ENCODE measurements at regions not wholly inside any gene's neighbourhood (a gene's known extent, or its start where the extent isn't known, plus 50 kb on each side); places are given as distances from the start of the nearest gene placed in this dataset.

DNA sequence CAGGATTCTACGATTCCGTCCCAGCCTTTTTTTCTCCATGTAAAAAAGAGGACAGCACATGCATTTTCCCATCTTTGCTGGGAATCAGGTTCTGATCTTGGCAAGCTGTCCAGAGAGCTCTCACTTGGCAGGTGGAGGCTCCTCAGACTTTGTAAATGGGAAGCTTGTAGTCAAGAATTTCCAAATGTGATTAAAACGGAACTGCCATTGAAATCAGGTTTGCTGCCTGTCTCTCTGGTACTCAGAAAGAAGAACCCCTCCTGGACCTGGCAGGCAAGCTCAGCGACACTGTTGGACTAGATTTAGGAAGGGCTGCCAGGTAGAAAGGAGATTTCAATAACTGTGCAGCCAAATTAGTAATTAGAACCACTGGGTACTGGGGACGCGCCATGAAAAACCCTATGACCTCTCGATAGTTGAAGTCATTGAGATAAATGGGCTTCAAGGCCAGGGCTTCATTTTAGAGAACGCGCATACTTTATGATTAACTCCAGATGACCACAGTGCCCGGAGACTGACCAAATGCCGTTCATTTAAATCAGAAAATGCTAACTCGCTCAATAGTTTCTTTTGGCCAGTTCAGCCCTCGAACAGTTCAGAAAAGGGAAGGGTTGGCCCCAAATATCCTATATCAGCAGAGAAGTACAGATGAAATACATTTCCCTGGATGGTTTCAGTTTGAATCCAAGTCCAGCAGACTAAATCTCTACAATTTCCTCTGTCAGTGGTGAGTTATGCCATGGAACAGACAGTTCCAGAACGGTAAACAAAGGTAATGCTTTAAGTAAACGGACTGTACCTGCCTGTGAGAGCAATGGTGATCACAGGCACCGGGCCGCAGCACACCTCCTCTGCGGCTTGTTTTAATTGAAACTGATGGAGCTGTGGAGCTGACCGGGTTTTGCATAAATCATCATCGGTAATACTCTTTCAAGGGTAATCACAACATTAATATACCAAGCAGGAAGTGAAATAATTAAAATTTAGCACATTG lies 517.4 kb downstream of the RFC3 start:
- no peak for FAIRE-seq

DNA sequence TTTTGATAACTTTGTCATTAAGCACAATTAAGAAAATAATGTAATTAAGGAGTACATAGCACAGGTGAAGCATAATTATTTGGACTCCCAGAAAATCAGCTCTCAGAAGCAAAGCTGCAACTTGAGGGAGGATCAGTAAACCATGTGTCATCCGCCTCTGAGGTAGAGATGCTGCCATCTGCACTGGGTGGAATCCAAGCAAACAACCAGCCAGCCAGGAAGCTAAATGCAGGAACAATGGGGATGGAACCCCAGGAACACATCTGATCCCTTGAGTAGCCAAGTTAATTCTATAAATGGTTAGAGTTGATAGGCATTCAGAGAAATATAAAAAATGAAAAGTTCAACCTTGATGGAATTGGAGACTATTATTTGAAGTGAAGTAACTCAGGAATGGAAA lies 520.2 kb downstream of the RFC3 start:
- FAIRE-seq = no peak

DNA sequence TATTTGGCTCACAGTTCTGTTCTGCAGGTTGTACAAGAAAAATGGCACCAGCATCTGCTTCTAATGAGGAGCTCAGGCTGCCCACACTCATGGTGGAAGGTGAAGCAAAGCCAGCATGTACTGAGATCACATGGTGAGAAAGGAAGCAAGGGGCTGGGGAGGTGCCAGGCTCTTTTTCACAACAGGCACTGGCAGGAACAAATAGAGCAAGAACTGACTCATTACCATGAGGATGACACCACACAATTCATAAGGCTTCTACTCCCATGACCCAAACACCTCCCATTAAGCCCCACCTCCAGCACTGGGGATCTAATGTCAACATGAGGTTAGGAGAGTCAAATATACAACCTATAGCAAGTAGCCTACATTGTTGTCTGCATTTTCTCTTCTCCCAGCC lies 522.6 kb downstream of the RFC3 start:
- no peak for FAIRE-seq

DNA sequence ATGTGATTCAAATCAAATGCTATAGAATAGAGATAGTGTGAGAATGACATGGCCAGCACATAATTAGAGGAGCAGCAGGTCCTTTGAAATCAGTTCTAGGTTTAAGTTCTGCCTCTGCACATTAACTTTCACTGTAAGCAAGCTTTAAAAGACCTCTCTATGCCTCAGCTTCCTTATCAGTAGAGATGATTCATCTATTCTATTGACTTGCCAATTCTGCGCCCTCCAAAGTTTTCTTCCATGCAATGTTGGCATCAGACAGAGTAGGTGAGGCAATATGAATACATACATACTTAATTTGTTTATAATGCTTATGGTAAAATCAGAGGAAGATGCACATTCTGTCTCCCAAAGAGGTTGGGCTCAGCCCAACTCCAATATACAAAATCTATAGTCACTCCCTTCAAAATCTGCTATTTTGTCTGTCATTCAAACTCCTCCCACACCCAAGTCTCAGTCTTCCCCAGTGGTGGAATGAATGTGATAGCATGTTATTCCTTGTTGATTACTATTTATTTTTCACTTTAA lies 525.5 kb downstream of the RFC3 start:
- no peak for FAIRE-seq

DNA sequence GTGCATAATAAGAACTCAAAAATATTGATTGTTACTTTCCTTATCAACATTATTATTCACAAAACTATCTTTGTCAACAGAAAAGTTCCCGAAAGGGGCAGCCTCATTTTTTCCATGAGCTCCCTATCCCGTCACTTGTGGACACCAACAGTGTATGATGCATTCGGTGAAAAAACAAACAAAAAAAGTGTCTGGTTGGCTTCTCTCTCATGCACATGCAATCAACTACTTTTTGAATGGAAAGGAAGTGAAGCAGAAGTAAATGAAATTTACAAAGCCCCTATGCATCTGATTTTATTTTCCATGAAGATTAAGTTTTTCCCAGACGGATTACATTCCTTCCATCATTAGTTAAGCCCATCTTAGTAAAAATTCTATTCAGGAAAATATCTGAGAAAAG lies 526.9 kb downstream of the RFC3 start:
- no peak for FAIRE-seq

DNA sequence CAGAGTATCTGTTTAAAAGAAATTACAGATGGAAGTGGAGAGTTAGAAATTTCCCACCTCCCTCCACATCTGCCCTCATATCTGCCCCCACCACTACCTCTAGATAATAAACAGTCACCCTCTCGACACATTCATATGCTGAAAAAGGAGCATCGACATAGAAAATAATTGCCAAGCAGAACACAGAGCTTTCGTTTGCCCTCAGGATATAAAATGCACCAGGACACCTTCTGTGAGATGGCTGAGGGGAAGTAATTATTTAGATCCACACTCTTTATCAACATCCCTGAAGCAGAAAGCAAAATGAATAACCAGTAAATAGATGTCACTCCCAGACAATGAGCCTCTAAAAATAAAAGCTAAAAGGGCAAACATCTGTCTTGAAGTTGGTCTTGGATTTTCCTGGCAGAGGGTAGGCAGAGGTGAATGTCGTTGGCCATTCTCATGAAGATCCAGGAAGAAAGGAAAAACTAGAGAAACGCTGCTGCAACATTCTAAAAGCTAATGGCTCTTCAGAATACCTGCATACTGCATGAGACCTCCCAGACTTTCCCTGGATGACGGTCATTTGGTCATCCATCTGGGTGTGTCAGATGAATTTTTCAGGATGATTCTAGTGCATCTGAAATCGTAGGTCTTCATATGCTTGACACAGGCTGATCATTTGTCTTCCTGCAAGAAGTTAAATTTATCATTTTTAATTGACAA lies 527.5 kb downstream of the RFC3 start:
- FAIRE-seq = no peak

DNA sequence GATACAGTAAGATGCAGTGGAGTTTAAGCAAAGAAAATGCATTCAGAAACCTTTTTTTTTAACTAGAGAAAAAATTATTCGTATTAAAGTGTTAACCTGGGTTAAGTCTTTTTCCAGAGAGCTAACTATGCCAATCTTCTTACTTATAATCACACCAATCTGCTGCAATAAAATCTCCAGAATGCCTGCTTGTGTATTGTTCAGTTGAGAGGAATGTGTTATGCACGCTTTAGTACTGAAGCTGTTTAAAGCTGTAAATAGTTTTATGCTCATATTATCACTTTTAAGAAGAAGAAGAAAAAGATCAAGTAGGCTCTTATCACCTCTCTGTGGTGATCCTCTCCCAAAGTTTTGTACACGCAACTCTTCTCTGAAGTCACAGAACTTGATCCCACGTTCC lies 528.7 kb downstream of the RFC3 start:
- FAIRE-seq = no peak

DNA sequence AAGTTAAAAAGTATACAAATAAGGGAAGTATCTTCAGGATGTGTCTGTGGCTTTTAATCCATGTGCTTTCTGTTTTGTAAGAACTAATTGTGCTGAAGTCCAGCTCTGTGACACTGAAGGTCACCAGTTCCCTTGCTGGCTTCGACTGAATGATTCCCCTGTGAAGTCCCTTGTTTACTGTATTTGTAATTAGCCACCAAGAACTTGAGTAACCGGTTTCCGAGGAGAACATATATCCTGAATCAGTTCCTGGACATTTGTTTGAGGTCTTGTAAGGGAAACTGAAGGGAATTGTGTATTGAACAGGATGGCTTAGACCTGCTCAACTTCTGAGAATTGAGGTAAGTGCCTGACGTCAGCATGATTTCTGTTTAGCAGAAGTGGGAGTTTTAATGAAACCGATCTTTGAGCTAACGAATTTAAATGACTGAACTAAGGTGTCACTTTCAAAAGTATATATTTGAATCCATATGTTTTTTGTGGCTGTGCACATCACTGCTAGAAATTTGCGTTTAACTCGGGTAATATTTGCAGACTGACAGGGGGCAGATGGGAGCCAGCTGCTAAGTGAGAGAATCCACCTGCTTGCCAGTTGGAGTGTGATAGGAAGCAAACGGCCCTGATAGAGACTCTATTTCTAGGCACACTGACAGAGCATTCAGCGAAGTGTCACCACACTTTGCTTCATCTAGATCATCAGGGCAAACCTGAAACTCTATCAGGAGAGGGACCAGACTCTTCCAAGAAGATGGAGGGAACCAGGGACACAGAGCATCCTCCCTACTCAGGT lies 530.0 kb downstream of the RFC3 start:
- no peak for FAIRE-seq

DNA sequence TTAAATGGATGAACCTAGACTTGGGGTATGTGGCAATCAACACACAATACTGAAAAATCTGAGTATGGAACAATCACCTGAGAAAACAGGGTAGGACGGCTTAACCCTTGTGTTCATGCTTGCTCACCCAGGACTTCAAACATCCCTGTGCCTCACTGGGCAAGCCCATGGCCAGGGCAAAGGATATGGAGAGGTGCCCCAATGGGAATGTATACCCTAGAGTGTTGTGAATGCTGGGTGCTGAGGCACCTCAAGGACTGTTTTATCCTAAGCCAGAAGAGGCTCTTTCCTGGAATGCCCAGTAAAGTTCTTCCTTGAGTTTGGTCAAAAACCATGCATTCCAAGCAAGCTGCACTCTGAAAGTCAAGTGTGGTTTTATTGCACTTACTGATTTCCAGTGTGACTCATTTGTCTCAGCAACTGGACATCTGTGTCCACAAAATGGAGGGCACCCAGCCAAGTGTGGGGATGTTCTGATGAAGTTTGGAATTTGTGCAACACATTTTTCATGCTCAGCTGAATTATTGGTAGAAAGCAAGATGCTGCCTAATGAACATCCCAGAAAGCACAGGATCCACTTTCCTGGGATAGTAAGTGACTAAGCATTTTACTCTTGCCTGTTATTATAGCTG lies 531.3 kb downstream of the RFC3 start:
- no peak for FAIRE-seq

DNA sequence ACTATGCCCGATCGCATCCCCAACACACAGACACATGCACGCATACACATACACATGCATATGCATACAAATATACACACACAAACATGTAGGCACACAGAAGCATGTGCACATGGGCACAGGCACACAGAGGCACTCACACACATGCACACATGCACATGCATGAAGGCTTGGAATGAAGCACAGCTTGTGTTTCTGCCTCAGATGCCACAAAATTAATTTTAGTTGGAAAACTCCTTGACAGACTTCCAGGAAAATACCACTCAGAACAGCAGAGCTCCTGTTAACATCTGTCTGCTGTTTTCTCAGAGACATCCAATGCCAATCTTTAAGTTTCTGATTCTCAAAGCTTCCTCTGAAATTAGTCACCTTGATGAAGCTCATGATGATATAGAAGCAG lies 532.7 kb downstream of the RFC3 start:
- FAIRE-seq = no peak

DNA sequence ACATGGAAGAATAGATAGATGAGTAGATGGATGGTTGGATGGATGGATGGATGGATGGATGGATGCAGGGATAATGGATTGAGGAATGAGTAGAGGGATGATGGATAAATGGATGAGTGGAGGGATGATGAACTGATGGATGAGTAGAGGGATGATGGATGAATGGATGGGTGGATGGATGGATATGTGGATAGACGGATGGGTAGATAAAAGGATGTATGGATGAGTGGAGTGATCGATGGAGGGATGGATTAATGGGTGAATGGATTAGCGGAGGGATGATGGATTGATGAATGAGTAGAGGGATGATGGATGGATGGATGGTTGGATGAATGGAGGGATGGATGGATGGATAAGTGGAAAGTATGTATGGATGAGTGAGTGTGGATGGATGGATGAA lies 533.2 kb downstream of the RFC3 start:
- no peak for FAIRE-seq

DNA sequence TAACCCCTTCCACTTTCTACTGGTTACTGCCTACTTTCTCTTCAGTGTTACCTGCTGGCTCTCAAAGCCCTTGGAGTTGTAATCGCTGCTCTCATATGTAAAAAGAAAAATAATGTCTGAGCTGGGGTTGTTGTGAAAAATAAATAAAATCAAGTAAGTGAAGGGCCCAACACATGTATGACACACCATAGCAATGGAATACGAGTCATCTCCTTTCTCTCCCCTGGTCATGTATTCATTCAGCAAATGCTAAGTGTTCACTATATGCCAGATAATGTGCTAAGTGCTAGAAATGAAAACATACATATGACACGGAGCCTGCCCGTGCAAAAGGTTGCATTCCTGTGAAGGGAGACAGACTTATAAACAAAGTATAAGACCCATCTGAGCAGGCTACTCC lies 535.0 kb downstream of the RFC3 start:
- no peak for FAIRE-seq

DNA sequence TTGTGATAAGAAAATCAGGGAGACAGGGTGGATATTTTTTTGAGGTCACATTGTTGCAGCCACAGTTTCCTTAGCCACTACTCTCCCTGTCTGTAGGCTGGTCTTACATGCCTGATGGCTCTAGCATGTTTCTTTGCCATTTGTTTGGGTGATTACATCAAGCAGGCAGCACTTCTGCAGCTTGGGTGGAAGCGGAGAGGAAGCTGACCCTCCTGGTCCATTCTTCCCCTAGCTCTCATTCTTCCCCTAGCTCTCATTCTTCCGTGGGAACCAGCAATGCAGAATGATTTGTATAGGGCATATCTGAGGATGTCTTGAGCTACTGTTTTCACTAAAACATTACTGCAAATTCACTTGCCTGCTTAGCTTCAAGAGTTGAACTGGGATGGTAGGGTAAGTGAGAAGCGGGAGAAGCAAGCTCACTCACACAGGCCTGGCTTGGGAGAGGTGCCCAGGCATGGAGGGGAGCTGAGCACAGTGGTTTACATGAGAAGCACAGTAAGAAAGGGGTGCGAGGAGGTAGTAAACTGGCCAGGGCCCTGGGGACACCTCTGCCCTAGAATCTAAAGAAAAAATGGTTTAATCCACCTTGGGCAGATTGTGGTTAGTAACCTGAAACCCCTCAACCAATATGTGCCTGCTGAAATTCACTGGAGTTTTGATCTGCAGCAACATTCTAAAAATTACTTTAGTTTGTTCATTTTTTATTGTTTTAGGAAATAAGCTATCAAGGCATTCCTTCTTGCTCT lies 538.9 kb downstream of the RFC3 start:
- FAIRE-seq = no peak

DNA sequence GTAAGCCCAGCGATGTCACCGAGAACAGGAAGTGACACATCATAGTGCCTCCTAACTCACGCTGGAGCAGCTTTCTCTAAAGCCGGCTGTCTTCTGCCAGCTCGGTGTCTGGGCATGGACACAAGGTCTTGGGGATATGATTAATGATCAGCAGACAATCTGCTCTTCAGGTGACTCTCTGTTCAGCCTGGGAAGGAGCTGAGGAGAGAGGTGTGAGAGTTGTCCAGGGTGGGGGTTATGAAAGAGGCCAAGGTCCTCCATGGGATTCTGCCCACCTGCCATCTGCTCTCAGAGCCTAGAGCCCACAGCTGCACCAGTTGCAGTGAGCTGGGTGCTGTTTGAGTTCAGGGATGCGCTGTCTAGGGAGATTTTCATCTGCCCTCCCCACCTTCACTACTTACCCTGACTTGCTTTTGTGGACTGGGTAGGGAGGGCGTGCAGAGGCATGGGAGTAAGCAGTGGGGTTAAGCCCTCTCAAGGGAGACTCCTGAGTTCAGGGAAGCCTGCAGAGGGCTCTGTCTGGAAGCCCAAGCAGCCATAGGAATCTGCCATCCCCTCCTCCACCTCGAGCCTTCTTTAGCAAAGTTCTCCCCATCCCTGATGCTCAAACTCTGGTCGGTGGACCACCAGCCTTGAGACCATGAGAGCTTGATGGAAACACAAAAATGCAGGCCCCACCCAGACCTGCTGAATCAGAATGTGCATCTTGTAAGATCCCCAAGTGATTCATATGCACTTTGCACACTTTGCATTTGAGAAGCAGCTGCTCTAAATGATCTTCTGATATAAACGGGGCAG lies 539.7 kb downstream of the RFC3 start:
- FAIRE-seq = no peak

DNA sequence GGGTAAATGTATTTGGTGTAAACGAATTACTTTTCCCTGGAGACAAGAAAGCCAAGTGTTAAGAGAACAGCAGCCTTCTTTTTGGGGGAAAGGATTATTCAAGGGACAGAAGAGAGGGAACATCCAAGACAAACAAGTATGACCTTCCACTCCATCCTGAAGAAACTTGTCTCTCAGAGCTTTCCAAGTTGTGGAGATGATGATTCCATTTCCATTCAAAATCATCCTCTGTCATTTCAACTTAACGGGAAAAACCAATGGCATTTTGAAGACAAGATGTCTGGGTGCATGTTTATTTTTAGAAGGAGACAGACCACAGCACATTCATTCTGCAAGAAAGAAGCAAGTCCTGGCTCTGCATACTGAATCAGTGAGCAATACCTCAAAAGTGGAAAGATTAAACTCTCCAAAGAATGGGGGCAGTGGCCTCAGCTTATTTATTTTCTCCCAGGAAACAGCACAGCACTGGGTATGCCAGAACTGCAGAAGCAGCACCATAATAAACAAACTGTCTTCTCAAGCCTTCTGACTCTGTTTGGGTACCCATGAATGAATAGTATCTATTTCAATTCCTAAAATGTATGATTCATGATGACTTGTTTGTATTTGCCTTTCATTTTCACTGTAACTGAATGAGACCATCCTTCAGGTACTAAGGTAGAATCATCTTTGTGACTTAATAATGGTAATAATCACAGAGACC lies 541.0 kb downstream of the RFC3 start:
- no peak for FAIRE-seq

DNA sequence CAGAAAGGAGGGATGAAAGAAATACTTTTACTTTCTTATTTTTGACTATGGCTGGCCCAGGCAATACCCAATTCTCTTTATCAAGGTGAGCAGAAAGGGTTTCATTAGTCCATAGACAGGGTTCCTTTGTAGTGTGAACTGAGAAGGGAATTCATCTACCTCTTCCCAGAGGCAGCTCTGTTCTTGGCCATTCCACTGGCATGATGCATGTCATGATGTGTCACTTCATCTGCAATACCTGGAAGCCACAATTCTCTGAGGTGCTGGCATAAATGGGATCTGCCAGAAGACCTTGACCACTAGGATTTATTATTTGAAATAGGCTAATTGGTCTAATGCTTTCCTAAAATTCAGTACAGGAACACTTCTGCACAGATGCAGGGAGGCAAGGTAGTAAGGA lies 542.8 kb downstream of the RFC3 start:
- no peak for FAIRE-seq

DNA sequence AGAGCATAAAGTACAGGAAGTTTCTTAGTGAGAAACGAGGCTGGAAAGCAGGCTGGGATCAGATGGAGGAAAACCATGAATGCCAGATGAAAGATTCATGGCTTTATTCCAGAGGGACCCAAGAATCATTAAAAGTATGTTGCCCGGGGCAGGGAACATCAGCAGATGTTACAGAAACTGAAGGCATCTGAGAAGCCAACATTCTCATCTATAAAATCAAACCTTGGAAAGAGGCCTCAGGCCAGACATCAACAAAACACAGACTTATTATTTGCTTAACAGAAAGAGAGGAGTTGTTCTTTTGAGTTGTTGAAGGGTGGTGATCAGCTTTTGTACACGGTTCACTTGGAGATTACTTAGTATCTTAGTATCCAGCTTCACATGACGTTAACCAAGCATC lies 543.6 kb downstream of the RFC3 start:
- no peak for FAIRE-seq

DNA sequence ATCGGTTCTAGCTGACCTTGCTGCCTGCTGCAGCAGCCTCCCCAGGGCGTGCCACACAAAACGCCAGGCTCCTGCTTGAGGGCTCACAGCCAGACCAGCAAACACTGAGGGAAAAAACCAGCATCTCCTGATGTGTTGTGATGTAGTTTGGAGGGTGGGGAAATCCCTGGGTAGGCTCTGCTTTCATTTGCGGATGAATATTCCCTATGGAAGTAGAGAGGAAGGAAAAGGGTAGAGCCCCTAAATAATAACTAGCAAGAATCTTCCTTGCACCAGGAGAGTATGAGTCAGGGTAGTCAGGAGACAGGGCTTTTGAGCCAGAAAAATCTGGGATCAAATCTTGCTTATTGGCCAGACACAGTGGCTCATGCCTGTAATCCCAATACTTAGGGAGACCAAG lies 545.3 kb downstream of the RFC3 start:
- no peak for FAIRE-seq

DNA sequence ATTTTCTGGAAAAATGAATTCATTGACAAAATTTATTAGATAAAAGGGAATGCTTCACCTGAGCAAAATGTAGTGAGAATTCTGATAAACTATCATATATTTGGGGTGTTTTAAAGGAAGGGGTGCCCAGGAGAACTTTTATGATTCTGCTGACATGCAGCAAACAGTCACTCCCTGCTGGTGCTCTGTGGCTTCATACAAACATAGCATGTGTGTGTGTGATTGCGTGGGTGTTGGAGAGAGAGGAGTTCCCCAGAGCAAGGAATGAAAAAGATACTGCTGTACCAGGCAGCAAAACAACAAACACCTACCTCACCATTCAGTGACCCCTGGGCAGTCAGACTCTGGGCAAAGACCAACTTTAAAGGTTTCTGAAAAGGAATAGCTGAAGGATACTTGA lies 546.7 kb downstream of the RFC3 start:
- no peak for FAIRE-seq

DNA sequence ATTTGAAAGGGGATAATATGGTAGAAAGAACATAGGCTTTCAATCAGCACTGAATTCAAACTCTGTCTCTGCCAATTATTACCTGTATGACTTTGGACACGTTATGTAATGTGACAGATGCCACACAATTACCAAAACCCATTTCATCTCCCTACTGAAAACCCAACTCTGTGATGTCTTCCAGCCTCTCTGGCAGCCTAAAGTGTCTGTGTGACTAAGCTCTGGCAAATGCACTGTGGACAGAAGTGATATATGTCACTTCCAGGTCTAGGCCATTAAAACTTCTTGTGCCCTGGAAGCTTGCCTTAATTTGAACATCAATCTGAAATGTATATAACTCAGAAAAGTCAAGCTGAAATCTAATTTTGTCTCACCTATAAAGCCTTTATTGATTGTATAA lies 552.0 kb downstream of the RFC3 start:
- no peak for FAIRE-seq
